Gastroesophageal sphincter (tissue), 3 donors: ENCODE measurements at regions not wholly inside any gene's neighbourhood (a gene's known extent, or its start where the extent isn't known, plus 50 kb on each side); places are given as distances from the start of the nearest gene placed in this dataset.

Experiments used
- POLR2A ChIP-seq, 2 donors: fragments of 450-650 bp; IDR thresholded peaks; one replicate each; pipeline ENCODE4 v1.6.1; 2017; ENCODE audit warnings: antibody characterized with exemption in 2 of 2, mild to moderate bottlenecking in 2 of 2, moderate library complexity in 1 of 2
- TF ChIP-seq, protein P1 (sequence below), 4 experiments: fragments of 200-600 bp in 2 of 4; fragments of 450-650 bp in 2 of 4; sonication (generic) in 1 of 4; IDR thresholded peaks; one replicate each; pipeline ENCODE4 v1.5.1; 2017 to 2019; ENCODE audit warnings: antibody characterized with exemption in 4 of 4, mild to moderate bottlenecking in 2 of 4, moderate library complexity in 2 of 4

DNA sequence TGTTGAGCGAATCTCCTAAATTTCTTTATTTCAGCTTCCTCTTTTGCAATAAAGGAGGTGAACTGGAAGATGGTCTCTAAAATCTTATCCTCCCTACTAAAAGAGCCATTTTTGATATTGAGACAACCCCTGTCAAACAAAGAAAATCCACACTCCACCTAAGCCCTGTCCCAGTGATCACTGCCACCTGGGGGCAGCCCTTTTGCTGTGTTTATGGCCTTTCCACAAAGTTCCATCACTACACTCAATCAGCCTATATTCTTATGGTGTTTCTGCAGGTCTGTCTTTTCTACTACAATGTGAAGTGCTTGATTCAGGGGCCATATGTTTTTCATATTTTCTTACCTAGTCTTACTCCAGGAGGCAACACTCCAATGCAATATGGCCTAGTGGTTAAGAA, 163.7 kb downstream of the BMP4 start:
- no peak for TF ChIP-seq POLR2A (IDR thresholded peaks at IDR 0.05)
- TF ChIP-seq, protein P1, sequence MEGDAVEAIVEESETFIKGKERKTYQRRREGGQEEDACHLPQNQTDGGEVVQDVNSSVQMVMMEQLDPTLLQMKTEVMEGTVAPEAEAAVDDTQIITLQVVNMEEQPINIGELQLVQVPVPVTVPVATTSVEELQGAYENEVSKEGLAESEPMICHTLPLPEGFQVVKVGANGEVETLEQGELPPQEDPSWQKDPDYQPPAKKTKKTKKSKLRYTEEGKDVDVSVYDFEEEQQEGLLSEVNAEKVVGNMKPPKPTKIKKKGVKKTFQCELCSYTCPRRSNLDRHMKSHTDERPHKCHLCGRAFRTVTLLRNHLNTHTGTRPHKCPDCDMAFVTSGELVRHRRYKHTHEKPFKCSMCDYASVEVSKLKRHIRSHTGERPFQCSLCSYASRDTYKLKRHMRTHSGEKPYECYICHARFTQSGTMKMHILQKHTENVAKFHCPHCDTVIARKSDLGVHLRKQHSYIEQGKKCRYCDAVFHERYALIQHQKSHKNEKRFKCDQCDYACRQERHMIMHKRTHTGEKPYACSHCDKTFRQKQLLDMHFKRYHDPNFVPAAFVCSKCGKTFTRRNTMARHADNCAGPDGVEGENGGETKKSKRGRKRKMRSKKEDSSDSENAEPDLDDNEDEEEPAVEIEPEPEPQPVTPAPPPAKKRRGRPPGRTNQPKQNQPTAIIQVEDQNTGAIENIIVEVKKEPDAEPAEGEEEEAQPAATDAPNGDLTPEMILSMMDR (IDR thresholded peaks at IDR 0.05), result no peak
